Stimulated activated CD8-positive, alpha-beta memory T cell treated with anti-CD3 and anti-CD28 coated beads, Interleukin-4, amount 100 ng/mL, for 48 hours (primary cell): ENCODE measurements at regions not wholly inside any gene's neighbourhood (a gene's known extent, or its start where the extent isn't known, plus 50 kb on each side); places are given as distances from the start of the nearest gene placed in this dataset.

ENCODE experiments used
- DNase-seq: peaks from one replicate; pipeline ENCODE4 v3.0.0-alpha.2; 2020

DNA sequence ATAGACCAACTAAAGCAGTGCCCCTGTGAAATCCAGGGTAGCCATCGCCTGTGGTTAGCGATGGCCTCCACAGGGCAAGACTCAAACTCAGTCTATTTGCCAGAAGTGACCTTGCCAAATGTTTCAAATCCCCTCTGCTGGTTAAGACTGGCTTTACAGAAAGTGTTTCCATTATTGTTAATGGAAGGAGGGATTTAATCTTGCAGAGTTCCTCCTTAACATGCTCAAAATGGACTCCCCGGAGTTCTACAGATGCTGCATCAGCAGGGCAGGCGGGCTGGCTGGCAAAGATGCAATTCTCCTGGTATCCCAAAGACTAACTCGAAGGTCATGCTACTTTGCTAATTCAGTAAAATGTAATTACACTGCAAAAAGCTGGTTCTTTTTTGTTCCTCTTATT is 313.0 kb upstream of the SLC7A11 start:
- no peak for DNase-seq

DNA sequence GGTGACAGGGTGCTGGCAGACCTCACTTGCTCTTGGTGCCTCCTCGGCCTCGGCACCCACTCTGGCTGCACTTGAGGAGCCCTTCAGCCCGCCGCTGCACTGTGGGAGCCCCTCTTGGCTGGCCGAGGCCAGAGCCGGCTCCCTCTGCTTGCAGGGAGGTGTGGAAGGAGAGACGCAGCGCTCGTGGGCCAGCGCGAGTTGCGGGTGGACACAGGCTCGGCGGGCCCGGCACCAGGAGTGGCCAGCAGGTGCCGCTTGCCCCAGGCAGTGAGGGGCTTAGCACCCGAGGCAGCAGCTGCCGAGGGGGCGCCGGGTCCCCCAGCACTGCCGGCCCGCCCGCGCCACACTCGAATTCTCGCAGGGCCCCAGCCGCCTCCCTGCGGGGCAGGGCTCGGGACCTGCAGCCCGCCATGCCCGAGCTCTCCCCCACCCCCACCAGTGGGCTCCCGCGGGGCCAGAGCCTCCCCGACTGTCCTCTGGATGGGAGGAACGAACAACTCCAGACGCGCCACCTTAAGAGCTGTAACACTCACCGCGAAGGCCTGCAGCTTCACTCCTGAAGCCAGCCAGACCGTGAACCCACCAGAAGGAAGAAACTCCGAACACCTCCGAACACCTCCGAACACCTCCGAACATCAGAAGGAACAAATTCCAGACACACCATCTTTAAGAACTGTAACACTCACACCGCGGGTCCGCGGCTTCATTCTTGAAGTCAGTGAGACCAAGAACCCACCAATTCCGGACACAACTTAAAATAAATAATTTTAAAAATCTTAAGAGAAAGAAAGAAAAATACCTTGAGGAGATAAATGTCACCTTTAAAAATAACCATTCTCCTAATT is 311.1 kb upstream of the SLC7A11 start:
- DNase-seq, result no peak

DNA sequence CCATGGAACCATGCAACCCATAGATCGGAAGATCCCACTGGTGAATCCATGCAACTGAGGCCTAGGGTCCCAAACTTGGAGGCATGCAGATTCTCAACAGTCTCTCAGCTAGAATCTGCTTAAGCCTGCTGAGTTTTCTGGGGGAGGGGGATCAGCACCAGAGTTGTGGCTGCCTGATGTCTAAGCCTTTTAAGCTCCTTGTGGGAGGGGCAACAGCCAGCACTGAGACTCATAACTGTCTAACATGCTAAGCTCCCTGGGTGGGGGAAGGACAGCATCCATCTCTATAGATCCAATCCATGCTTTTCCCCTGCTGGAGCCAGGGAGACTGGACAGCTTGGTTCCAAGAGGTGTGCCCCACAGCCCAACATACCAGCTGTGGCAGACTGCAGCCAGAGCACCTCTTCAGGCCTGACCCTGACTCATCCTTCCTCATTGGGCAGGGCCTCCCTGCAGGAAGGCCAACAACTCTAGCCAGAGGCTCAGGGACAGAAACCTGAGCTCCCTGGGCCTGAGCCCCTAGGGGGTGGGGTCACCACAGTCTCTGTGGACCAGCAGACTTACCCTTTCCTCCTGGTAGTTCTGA is 300.1 kb upstream of the SLC7A11 start:
- DNase-seq, result no peak

DNA sequence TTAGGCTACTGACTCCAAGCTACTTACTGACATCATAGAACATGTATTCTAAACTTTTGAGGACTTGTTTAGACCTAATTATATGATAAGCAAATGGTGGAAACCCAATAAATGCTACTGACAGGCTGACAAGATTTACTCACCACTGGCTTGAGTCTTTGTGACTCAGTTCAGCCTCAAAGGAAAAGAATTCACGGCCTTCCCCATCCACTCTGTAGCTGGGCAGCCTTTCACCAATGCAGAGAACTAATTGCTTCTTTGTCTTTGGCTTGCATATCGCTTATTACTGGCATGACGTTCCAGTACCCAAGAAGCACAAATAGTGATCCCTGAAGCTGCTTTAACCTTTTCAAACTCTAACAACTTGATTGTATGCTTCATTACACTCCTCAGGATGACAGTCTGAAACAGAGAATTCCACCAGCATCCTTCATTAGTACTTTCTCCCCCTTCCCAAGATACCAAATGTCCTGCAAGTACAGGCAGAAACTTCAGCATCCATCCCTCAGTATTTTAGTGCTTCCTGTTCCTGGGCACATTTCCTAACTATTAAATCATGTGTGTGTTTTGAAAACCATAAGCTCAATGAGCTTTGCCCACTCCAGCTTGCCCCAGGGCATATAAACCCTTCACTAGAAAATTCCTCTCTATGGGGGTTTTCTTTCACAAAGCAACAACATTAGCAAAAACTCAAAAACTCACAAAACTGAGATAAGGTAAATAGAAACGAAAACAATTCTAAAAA is 298.1 kb upstream of the SLC7A11 start:
- no peak for DNase-seq

- DNase-seq, result no peak
These were observed 296.6 kb upstream of the SLC7A11 start for GRCh38 chr4:138538743-138539142.

DNA sequence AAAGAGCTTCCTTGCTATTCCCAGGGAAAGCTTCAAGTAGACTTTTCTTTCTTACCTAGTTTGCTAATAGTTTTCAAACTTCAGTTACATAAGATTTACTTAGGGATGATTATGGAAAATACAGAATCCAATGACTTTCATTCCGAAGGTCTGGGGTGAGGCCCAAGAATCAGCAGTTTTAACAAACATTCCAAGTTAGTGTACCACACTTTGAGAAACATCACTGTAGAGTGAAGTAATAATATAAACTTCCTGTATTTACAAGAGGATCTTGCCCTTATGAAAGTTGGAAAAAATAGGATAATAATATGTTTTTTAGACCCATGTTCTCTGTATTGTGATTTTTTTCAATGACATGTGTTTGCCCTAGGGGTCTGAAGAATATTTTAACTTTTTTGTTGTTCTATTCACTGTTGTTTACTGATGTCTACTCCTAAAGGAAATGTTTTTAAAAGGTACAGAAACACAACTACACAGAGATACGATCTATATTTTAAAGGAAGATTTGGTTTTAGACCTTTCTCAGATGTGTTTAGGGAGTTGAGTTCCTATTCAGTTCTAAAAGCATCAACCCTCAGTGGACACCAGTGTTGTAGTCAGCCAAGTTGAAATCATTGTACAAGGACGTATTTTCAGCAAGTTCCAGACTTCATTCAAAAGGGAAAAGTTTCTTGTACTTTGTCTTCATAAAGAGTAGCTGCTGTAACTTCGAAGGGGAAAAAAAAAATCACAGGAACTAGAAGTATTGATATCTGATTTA is 295.8 kb upstream of the SLC7A11 start:
- no peak for DNase-seq

DNA sequence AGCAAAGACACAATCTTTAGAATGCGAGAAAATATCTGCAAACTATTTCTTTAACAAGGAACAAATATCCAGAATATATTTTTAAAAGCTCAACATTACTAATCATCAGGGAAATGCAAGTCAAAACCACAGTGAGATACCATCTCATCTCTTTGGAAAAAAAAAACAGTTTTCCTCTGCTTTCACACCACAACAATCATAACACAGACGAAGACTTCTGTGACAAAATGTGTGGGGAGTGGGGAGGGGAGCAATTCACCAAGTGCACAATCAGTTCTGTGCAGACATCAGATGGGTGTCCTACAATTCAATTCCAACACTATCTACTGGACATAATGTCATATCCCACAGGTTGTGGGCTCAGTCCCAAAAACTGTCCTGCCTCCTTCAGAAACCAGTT is 293.2 kb upstream of the SLC7A11 start:
- DNase-seq, result no peak

DNA sequence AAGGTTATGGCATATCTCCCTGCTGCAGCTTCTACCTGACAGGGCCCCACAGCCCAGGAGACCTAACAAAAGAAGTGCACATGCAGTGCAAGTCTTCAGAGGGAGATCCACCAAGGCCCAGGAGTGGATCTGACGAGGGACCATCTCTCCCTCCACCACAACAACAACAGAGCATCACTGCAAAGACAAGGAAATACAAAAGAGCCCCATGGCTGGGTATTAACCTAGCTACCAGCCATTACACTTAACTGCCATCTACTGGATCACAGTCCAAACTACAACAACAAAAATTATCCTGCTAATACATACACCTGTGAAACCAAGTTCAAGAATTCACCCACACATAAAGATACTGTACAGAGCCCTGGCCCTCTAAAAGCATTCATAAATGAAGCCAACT is 280.2 kb upstream of the SLC7A11 start:
- no peak for DNase-seq

- DNase-seq, result no peak
These were observed 279.7 kb upstream of the SLC7A11 start for GRCh38 chr4:138521809-138522208.

- DNase-seq, result no peak
These were observed 277.3 kb upstream of the SLC7A11 start for GRCh38 chr4:138519436-138519835.

DNA sequence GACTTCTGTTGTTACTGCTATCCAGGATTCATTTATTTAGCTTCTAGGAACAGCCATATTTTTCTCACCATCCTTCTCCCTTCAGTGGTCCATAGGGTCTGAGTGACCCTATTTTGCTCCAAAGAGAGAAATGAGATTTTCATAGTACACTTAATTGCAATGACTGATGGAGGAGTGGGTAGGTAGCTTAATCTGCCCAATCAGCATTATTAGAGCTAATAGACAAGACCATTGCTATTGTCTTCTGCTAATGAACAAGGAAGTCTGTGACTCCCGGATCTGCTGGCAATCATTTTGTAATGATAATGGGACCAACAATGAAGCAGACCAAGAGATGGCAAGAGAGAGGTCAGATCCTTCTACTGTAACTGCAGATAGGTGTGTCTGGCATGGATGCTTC is 271.4 kb upstream of the SLC7A11 start:
- DNase-seq, result no peak

DNA sequence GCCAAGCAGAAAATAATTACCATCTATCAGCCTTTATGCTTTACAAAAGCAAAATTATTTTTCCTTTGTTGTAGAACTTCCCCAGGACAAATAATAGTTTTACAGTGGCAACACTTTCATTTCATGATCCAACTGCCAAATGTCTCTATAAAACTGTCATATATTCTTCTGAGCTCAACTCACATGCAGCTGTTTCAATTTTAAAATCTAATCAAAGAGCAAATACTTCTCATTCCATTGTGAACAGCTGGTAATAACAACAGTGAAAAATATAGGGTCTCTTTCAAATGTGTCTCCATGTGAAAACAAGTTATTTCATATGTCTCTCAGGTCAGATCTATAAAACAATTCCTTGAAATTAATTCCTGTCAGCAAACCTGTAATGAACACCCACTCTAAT is 270.6 kb upstream of the SLC7A11 start:
- no peak for DNase-seq

GRCh38 chr4:138510053-138510452 is 267.9 kb upstream of the SLC7A11 start:
- no peak for DNase-seq

DNA sequence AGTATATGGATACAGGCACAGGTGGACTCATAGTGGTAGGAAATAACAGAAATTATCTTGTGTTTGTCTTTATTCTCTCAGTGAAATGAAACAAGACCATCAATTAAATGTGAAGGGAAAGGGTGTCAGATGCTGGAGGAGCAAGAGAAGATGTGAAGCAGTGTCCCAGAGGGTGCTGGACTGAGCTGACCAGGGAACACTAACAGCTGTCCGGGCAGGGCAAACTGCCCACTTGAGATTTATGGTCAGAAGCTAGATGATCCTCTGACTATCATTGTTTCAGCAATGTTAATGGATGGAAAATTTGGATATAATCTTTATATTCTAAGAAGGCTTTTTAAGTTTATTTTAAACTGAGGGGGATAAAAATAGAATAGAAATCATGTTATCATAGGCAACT is 267.2 kb upstream of the SLC7A11 start:
- no peak for DNase-seq

DNA sequence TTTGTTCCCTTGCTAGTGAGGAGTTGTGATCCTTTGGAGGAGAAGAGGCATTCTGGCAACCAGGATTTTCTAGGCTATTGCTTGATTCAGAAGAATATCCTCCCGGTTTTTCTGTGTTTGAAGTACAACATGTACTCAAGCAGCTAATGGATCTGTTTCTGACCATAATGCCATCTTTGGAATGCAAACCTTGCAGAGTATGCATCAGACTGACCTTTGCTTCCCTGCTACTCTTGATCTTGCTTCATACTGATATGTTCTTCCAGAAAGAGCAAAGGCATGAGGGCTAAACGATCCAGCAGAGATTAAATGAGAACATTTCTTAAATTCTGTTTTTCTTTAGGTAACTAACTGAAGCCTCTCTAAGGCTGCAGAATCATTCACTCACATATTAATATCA is 265.4 kb upstream of the SLC7A11 start:
- DNase-seq, result no peak

- DNase-seq, result no peak
These were observed 259.5 kb upstream of the SLC7A11 start for GRCh38 chr4:138501614-138502013.

DNA sequence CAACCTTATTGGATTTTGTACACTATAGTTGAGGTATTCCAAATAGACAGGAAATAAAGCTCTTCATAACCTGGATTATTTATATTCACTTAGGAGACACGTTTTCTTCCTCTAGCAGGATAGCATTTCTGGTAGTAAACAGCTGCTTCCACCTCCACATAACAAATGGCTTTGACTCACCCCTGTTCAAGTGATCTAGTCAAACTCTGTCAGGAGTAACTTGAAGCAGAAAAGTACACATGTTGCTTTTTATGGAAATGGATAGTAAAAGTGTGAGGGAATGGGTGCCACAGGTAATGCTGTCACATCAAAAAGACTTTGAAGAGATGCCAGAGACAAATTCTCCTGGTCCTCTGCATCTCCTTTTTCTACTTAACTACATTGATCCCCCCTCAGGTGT is 258.7 kb upstream of the SLC7A11 start:
- no peak for DNase-seq

DNA sequence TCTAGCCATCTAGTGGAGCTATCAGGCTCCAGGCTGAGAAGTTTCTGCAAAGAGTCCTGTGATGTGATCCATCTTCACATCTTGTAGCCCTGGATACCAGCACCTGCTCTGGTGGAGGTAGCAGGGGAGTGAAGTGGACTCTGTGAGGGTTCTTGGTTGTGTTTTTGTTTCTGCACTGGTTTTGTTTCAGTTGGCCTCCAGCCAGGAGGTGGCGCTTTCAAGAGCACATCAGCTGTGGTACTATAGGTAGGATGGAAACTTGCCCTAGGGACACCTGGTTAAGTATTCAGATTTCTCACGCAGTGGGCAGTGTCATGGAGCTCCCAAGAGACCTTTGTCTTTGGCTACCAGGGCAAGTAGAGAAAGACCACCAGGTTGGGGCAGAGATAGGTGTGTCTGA is 257.5 kb upstream of the SLC7A11 start:
- DNase-seq, result no peak

GRCh38 chr4:138494931-138495330 is 252.8 kb upstream of the SLC7A11 start:
- DNase-seq, result no peak

DNA sequence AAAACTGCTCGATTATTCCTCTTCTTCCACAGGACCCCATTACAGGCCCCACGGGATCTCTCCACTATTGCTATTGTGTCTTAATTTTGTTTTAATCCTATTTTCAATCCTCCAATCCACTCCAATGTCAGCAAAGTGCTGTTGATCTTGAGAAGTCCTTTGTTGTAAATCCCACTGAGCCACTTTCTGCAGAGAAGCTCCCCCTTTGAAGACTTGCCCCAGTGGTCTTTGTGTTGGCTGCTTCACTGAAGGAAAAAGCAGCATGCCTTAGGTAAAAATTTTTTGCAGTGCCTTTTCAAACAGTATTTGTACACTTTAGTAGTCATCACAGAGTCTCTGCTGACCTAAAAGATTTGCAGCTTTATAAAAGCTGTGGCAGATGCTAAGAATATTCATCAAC is 252.0 kb upstream of the SLC7A11 start:
- no peak for DNase-seq

DNA sequence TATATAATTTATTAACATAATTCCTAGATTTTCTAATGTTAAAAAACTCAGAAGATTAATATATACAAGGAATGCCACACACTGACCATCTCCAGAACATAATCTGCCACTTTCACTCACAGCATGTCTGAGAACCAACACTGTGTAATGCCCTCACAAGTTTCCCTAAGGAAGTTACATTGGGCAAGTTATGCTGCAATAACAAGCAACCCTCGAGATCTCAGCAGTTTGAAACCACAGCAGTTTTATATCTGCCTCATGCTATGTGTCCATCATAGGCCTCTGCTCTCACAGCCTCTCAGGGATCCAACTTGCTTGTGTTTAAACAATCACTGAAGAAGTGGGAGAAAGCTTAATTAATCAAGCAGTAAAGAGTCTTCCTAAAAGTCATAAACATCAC is 250.0 kb upstream of the SLC7A11 start:
- no peak for DNase-seq

DNA sequence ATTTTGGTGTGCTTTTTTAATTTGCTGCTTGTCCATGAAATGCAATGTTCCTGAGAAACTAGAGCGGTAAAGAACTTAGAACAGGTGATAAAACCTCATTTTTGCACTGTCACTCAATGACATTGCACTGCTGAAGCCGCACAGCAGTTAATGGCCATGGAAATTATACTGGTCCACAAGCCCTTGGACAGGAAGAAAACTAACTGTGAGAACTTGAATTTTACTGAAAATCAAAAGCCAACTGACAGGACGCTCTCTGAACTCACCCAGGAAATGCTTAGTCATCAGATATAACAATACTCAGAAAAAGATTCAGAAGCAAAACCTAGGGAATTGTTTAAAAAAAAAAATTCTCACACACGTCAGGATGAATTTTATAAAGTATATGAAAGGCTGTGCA is 246.4 kb upstream of the SLC7A11 start:
- no peak for DNase-seq

DNA sequence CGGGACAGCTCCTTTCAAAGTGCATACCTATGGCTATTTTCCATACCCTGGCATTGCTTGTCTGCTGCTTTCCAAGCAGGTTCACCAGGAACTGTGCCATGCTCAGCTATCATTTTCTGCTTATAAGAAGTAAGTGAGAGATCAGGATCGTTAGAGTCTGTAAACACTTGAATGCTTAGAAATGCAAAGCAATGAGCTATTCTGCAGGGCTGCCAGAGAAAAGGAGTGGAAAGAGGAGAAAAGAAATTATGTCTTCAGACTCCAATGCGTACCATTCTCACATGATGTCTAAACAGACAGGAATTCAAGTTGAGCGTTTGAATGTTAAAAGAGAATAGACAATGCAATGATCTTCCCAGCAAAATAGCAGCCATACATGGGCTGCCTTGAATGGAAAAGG is 245.5 kb upstream of the SLC7A11 start:
- DNase-seq, result no peak
